ENCODE measurements at regions not wholly inside any gene's neighbourhood (a gene's known extent, or its start where the extent isn't known, plus 50 kb on each side); places are given as distances from the start of the nearest gene placed in this dataset.

DNA sequence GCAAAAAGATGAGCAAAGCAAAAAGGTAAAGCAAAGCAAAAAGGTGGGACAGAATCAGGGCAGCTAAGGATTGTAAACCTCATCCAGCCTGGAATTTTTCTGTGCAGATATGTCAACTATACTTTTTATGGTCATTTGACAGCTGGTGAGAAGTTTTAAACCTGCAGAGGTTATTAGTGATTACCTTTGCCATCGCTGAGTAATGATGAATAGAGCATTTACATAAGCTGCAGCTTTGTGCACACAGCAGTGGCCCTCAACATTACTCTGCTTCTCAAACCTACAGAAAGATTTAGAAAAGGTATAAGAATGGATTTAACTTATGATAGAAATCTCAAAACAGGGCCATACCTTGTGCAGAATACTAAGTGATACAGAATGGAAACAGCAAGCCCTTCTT, 54.5 kb upstream of the C4orf54 start:
- DNase-seq, result no peak

DNA sequence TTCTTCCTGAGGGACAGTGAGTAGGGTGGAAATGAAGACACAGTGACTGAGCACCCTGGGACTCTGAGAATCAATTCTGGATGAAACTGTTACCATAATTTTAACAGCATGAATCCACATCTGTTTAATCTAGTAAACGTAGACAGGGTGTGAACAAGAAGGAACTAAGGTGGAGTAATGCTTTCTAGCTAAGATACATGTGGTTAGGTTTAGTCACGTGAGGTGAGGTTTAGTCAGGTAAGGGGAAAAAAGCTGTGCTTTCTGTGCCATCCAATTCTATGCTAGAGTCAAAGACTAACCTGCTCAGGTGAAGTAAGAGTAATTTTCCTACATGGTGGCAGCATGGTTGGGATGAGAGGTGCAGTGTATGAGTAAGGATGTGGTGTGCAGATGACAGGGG, 54.0 kb upstream of the C4orf54 start:
- no peak for DNase-seq

DNA sequence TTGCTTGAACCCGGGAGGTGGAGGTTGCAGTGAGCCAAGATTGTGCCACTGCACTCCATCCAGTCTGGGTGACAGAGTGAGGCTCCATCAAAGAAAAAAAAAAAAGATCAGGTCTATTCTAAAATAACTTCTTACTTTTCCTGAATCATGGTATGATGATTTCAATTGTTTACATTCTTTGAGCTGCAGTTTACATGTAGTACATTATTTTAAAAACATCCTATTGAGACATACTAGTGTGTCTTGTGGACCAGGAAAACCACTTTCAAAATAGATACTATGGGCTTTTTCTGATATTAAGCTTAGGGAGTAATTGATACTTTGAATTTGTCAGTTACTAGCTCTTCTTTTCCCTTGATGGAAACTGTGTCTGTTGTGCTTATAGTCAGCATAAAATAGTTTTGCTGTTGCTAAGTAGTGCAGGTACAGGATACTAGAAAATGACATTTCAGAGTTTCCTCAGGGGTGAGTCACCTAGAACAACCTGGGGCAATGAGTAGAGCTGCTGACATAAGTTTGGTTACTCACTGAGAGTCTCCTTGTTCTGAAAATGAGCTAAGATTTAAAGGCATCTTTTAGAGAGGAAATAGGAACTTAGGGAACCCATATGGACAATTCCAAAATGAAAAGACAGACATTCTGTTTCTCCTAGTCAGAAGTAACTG, 53.2 kb upstream of the C4orf54 start:
- DNase-seq, result no peak

DNA sequence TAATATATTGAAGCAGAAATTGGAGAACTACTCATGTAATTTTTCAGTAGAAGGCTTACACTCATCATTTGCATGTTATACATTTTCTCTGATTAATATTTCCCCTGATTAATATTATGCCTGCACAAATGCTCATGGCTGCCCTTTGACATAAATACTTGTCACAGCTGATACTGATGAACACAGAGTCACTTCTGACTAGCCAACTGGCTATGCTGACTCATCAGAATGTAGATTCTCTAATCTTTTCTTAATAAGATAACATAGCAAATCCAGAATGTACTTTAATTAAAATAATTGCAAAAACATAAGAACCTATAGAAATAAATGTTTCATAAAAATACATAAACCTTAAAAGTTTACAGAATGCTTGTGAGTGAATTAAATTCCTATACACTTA, 52.4 kb upstream of the C4orf54 start:
- no peak for DNase-seq

DNA sequence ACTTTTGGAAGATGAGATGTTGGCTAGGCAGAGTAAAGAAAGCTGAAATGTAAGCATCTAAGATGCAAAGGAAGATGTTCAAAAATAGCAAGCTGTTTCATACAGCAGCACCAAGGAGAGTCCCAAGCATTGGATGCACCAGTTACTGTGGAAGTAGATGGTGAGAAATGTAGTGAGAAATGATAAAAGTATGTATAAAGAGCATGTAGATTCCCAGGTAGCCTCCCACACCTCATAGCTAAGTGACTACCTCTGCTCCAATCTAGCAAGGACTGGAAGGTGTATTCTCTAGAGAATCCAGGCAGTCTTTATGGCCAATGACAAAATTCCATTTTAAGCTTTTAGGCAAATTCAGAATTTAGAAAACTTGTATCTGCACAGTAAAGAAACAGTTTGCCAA, 50.9 kb upstream of the C4orf54 start:
- DNase-seq, result no peak
